Activated naive CD4-positive, alpha-beta T cell treated with anti-CD3 and anti-CD28 coated beads, Interleukin-2, amount 50 U/mL, for 24 hours (primary cell): ENCODE measurements at regions not wholly inside any gene's neighbourhood (a gene's known extent, or its start where the extent isn't known, plus 50 kb on each side); places are given as distances from the start of the nearest gene placed in this dataset.

Experiments used
- H3K27ac Mint-ChIP-seq: one replicate; pipeline ENCODE4 v1.8.0; 2021; ENCODE audit warnings: mild to moderate bottlenecking, mixed read lengths
- H3K27me3 Mint-ChIP-seq: one replicate; pipeline ENCODE4 v1.8.0; 2021; ENCODE audit warnings: mixed read lengths
- H3K36me3 Mint-ChIP-seq: one replicate; pipeline ENCODE4 v1.8.0; 2021; ENCODE audit warnings: mixed read lengths
- H3K4me1 Mint-ChIP-seq: one replicate; pipeline ENCODE4 v1.8.0; 2021; ENCODE audit warnings: mixed read lengths
- H3K4me3 Mint-ChIP-seq: one replicate; pipeline ENCODE4 v1.8.0; 2021; ENCODE audit warnings: mild to moderate bottlenecking, mixed read lengths
- H3K9me3 Mint-ChIP-seq: one replicate; pipeline ENCODE4 v1.8.0; 2021; ENCODE audit warnings: mixed read lengths

DNA sequence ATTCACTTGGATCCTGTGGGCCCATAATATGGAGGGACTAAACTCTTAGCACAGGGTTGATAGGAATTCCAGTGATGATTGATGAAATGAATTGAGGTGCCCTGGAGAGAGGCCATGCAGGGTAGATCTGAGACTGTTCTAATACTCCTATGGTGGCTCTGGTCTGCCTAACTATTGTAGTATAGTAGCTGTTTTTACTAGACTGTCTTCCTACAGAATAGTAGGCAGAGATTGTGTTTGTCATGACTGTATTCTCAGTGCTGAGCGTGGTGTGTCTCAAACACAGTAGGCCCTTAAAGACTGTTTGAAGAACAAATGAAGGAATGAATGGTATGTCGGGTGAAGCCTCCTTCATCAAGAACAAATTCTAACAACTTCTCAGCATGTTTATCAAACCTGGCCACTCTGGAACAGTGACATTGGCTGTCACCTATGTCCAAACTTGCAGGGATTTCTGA, 107.0 kb upstream of the SESN3 start:
- H3K9me3 Mint-ChIP-seq: no peaks in the 10 kb centered on the region
- H3K4me3 Mint-ChIP-seq: no peak overlapping the region
- no peaks in the 10 kb centered on the region for H3K36me3 Mint-ChIP-seq
- H3K27ac Mint-ChIP-seq: no peak overlapping the region
- no peaks in the 10 kb centered on the region for H3K4me1 Mint-ChIP-seq
- no peaks in the 10 kb centered on the region for H3K27me3 Mint-ChIP-seq

GRCh38 chr11:95337175-95337957, 106.4 kb upstream of the SESN3 start:
- H3K4me1 Mint-ChIP-seq: no peaks in the 10 kb centered on the region
- H3K4me3 Mint-ChIP-seq: no peak overlapping the region
- H3K27me3 Mint-ChIP-seq: no peaks in the 10 kb centered on the region
- H3K36me3 Mint-ChIP-seq: no peaks in the 10 kb centered on the region
- no peaks in the 10 kb centered on the region for H3K9me3 Mint-ChIP-seq
- no peak overlapping the region for H3K27ac Mint-ChIP-seq

- no peak overlapping the region for H3K4me3 Mint-ChIP-seq
- peaks cover 10% of the 10 kb centered on the region for H3K4me1 Mint-ChIP-seq
- no peak overlapping the region for H3K27ac Mint-ChIP-seq
- H3K27me3 Mint-ChIP-seq: no peaks in the 10 kb centered on the region
- no peaks in the 10 kb centered on the region for H3K36me3 Mint-ChIP-seq
- no peaks in the 10 kb centered on the region for H3K9me3 Mint-ChIP-seq
These were observed 105.0 kb upstream of the SESN3 start for GRCh38 chr11:95335989-95336388.

GRCh38 chr11:95331161-95331560, 100.2 kb upstream of the SESN3 start:
- no peaks in the 10 kb centered on the region for H3K9me3 Mint-ChIP-seq
- H3K27me3 Mint-ChIP-seq: no peaks in the 10 kb centered on the region
- no peak overlapping the region for H3K4me3 Mint-ChIP-seq
- H3K36me3 Mint-ChIP-seq: peaks cover 1% of the 10 kb centered on the region
- H3K4me1 Mint-ChIP-seq: peaks cover 33% of the 10 kb centered on the region
- no peak overlapping the region for H3K27ac Mint-ChIP-seq

DNA sequence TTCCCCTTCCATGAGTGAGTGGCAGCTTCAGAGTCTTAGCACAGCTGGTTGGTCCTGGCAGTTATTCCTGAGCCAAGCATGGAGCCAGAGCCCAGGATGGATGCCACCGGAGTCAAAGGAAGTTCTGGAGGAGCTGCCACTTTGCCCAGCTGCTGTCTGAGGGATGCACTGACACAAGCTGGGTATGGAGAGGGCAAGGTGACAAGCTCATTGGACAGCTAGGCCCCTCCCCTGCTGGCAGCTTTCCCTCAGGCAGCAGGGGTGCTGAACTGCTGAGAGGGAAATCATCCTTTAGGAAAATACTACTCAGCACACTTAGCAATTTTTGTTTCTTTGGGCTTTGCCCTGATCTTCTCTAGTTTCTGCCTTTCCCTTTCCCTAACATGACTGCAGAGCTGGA, 99.3 kb upstream of the SESN3 start:
- no peaks in the 10 kb centered on the region for H3K9me3 Mint-ChIP-seq
- H3K36me3 Mint-ChIP-seq: peaks cover 1% of the 10 kb centered on the region
- H3K4me1 Mint-ChIP-seq: peaks cover 40% of the 10 kb centered on the region
- no peak overlapping the region for H3K27ac Mint-ChIP-seq
- H3K27me3 Mint-ChIP-seq: no peaks in the 10 kb centered on the region
- H3K4me3 Mint-ChIP-seq: peak overlapping the region; percentile 19

DNA sequence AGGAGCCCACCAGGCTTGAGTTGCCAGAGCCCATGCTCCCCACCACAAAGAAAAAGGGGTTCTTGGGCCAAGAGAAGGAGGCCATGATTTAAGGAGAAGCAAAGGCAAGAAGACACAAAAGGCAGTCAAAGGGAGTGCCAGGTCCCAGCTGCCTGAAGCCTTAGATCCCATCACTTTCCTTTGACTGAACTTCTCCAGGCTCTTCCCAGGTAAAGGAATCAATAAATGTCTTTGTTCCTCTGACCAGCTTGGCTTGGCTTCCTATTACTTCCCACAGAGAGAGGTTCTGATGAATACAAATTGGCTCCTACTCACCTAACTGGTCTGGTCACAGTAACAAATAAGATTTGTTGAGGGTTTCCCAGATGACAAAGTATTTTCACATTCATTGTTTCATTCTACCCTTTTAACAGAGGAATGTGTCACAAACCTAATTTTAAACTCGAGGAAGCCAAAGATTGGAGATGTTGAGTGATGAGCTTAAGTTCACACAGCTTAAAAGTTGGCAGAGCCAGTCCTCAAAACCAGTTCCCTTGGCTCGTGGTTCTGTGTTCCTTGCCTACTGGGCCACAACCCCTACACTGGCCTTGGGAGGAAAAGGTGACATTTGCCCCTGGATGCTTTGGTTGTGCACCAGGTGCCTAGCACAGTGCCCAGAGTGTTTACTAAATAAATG, 96.4 kb upstream of the SESN3 start:
- Mint-ChIP-seq H3K27me3 (no peaks in the 10 kb centered on the region), H3K4me3 (no peak overlapping the region), H3K36me3 (peaks cover 1% of the 10 kb centered on the region), H3K27ac (no peak overlapping the region), H3K9me3 (no peaks in the 10 kb centered on the region), H3K4me1 (peaks cover 40% of the 10 kb centered on the region)

DNA sequence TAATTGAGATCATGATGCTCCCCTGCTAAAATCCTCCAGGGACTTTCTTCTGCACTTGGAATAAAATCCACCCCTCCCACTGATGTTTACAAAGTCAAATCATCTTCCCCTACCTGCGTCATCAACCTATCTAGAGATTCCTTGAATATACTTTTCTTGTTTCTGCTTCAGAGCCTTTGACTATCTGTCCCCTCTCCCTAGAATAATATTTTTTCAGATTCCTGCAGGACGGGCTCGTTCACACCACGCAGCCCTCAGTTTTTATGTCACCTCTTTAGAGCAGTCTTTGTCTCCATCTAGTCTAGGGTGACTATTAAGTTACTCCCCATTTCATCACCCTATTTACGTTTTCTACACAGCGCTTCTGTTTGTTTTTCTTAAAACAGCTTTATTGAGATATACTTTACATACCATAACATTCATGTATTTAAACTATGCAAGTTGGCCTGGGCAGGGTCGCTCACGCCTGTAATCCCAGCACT, 94.8 kb upstream of the SESN3 start:
- Mint-ChIP-seq H3K27ac (no peak overlapping the region), H3K4me3 (no peak overlapping the region), H3K27me3 (no peaks in the 10 kb centered on the region), H3K36me3 (peaks cover 1% of the 10 kb centered on the region), H3K9me3 (no peaks in the 10 kb centered on the region), H3K4me1 (peaks cover 29% of the 10 kb centered on the region)

GRCh38 chr11:95324826-95325225, 93.8 kb upstream of the SESN3 start:
- Mint-ChIP-seq H3K4me3 (no peak overlapping the region), H3K9me3 (no peaks in the 10 kb centered on the region), H3K36me3 (peaks cover 1% of the 10 kb centered on the region), H3K27ac (no peak overlapping the region), H3K4me1 (peaks cover 19% of the 10 kb centered on the region), H3K27me3 (no peaks in the 10 kb centered on the region)

DNA sequence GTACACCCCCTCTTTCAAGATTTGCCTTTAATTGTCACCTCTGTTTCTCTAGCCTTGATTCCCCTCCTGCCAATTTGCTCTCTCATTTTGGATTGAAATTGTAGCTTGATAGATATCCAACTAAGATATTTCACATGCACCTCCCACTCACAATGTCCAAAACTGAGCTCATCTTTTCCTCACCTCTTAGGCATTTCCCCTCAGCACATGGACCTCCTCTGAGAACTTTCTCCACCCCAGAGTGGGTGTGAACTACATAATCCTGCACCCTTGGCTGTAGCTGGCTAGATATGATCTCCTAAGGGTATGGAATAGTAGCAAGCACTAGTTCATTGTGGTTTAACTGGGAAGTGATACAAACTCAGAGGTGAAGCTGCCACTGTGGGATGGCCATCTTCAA, 91.5 kb upstream of the SESN3 start:
- Mint-ChIP-seq H3K9me3 (no peaks in the 10 kb centered on the region), H3K27me3 (no peaks in the 10 kb centered on the region), H3K4me1 (peaks cover 17% of the 10 kb centered on the region), H3K27ac (no peak overlapping the region), H3K4me3 (no peak overlapping the region), H3K36me3 (no peaks in the 10 kb centered on the region)

DNA sequence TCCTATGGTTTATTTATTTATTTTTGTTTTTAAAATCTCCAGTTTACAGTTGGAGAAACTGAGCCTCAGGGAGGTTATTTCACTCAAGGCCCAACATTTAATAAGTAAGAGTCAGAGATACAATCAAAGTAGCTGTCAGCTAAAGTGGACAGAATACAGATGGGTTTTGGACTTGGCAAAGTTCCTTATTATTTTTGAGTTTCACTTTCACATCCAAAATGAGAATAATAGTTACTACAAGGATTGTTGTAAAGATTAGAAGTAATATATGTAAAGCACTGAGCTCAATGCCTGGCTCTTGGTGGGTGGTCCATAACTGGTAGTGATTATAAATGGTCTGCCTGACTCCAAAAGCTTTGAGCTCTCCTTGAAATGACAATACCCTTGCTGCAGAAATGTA, 87.5 kb upstream of the SESN3 start:
- Mint-ChIP-seq H3K36me3 (no peaks in the 10 kb centered on the region), H3K9me3 (no peaks in the 10 kb centered on the region), H3K4me1 (peaks cover 9% of the 10 kb centered on the region), H3K4me3 (no peak overlapping the region), H3K27me3 (no peaks in the 10 kb centered on the region), H3K27ac (no peak overlapping the region)

GRCh38 chr11:95308512-95309035, 77.6 kb upstream of the SESN3 start:
- no peak overlapping the region for H3K4me3 Mint-ChIP-seq
- no peaks in the 10 kb centered on the region for H3K36me3 Mint-ChIP-seq
- H3K4me1 Mint-ChIP-seq: peaks cover 20% of the 10 kb centered on the region
- no peak overlapping the region for H3K27ac Mint-ChIP-seq
- H3K27me3 Mint-ChIP-seq: no peaks in the 10 kb centered on the region
- H3K9me3 Mint-ChIP-seq: no peaks in the 10 kb centered on the region

GRCh38 chr11:95307286-95307685, 76.3 kb upstream of the SESN3 start:
- no peak overlapping the region for H3K4me3 Mint-ChIP-seq
- H3K27ac Mint-ChIP-seq: no peak overlapping the region
- no peaks in the 10 kb centered on the region for H3K27me3 Mint-ChIP-seq
- H3K9me3 Mint-ChIP-seq: no peaks in the 10 kb centered on the region
- peaks cover 20% of the 10 kb centered on the region for H3K4me1 Mint-ChIP-seq
- H3K36me3 Mint-ChIP-seq: no peaks in the 10 kb centered on the region

GRCh38 chr11:95306801-95307200, 75.8 kb upstream of the SESN3 start:
- Mint-ChIP-seq H3K36me3 (no peaks in the 10 kb centered on the region), H3K27ac (no peak overlapping the region), H3K4me1 (peaks cover 20% of the 10 kb centered on the region), H3K27me3 (no peaks in the 10 kb centered on the region), H3K4me3 (no peak overlapping the region), H3K9me3 (no peaks in the 10 kb centered on the region)

DNA sequence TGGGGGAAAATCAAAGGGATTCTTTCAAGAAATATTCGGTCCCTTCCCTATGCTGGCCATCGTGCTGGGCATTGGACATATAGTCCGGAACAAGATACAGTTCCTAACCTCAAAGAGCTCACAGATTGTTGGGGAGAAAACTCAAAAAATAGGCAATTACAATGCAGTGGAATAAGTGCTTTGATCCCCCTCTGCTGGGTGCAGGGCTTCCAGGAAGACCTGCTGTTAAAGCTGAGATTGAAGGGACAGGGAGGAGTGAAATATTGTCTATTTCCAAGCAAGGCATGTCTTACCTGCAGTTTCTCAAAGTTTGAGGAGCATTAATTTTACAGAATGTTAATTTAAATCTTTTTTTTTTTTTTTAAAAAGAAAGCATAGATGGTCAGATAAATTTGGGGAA, 75.1 kb upstream of the SESN3 start:
- Mint-ChIP-seq H3K36me3 (no peaks in the 10 kb centered on the region), H3K27me3 (no peaks in the 10 kb centered on the region), H3K4me3 (no peak overlapping the region), H3K9me3 (no peaks in the 10 kb centered on the region), H3K27ac (no peak overlapping the region), H3K4me1 (peaks cover 20% of the 10 kb centered on the region)

- Mint-ChIP-seq H3K4me3 (no peak overlapping the region), H3K27ac (no peak overlapping the region), H3K4me1 (peaks cover 20% of the 10 kb centered on the region), H3K9me3 (no peaks in the 10 kb centered on the region), H3K27me3 (no peaks in the 10 kb centered on the region), H3K36me3 (no peaks in the 10 kb centered on the region)
These were observed 74.7 kb upstream of the SESN3 start for GRCh38 chr11:95305705-95306104.

DNA sequence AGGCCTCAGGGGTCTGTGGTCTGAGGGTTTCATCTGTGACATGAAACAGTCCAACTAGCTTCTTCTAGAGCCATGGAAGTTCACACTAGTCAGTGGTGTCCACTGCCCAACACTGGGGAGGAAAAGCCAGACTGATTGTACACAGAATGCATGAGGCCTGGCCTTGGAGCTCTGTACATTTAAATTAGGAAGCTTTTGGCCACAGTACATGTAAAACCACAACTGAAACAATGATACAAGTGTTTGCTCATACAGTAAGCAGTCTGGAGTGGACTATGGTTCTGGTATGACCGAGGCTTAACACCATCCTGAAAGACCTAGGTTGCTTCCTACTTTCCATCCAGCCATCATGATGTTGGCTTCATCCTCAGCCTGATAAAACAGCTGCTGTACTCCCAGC, 73.8 kb upstream of the SESN3 start:
- Mint-ChIP-seq H3K27ac (no peak overlapping the region), H3K4me1 (peaks cover 24% of the 10 kb centered on the region), H3K36me3 (no peaks in the 10 kb centered on the region), H3K4me3 (no peak overlapping the region), H3K9me3 (no peaks in the 10 kb centered on the region), H3K27me3 (no peaks in the 10 kb centered on the region)
